HCT116 (cell line): ENCODE measurements at regions not wholly inside any gene's neighbourhood (a gene's known extent, or its start where the extent isn't known, plus 50 kb on each side); places are given as distances from the start of the nearest gene placed in this dataset.

Experiments
- ATAC-seq: fragments of 200-7000 bp; cut with Tn5 transposase; 2 replicates; pipeline ENCODE4 v1.9.1; 2020; ENCODE audit warnings: mild to moderate bottlenecking, moderate library complexity
- BruUV-seq: library from RNA; stranded (reverse); fragments of 400-500 nt; replicated peaks from 2 replicates; lab custom pipeline; 2021; lab: Mats Ljungman, UMichigan
- CTCF ChIA-PET: fragments of 300-600 bp; sonication (Branson Sonifier 250); formaldehyde crosslinking; loops from one replicate; lab custom pipeline; 2021; ENCODE audit warnings: antibody characterized with exemption; lab: Charles Lee
- POLR2A ChIA-PET: fragments of 300-600, 350-600 bp; sonication (Branson Sonifier 250); formaldehyde crosslinking; loops from one replicate; lab custom pipeline; 2021; ENCODE audit warnings: antibody characterized with exemption; lab: Charles Lee
- RAD21 ChIA-PET, 2 experiments: fragments of 300-600 bp; sonication (Branson Sonifier 250); formaldehyde crosslinking; loops; one replicate each; lab custom pipeline; 2023; ENCODE audit warnings: low total read pairs in 2 of 2; ENCODE audit not compliant: uncharacterized antibody in 2 of 2, unreplicated experiment in 2 of 2, low non-redundant PET in 1 of 2; lab: Charles Lee
- DNase-seq: peaks from one replicate; pipeline ENCODE4 v3.0.0-alpha.2; 2010; ENCODE audit warnings: low read depth, low spot score
- H2AFZ ChIP-seq: fragments of 200-600 bp; shearing (Covaris generic), sonication (generic); 2 replicates; pipeline ENCODE4 v1.6.1; 2017; ENCODE audit warnings: low read depth, mixed run types, mixed read lengths, antibody characterized with exemption, low read length; ENCODE audit not compliant: poor library complexity, severe bottlenecking
- H3K27ac ChIP-seq: 2 replicates; pipeline ENCODE4 v1.5.1; 2012; ENCODE audit warnings: low read depth, low read length
- H3K27me3 ChIP-seq: fragments of 200-600 bp; sonication (generic); 2 replicates; pipeline ENCODE4 v1.6.1; 2016; ENCODE audit warnings: mixed run types, low read length, mixed read lengths; ENCODE audit not compliant: insufficient read depth
- H3K36me3 ChIP-seq, 2 experiments: fragments of 200-500 bp in 1 of 2; fragments of 200-600 bp in 1 of 2; sonication (Bioruptor generic) in 1 of 2; sonication (generic) in 1 of 2; 2 replicates each; pipeline versions ENCODE4 v1.5.1 to v1.6.1; 2014 to 2016; ENCODE audit warnings: low read length in 2 of 2, inconsistent platforms in 1 of 2, mixed read lengths in 1 of 2, mixed run types in 1 of 2; ENCODE audit not compliant: insufficient read depth in 2 of 2, control insufficient read depth in 1 of 2
- H3K4me1 ChIP-seq, 2 experiments: fragments of 200-600 bp in 1 of 2; sonication (generic) in 1 of 2; 2 replicates each; pipeline versions ENCODE4 v1.5.1 to v1.6.1; 2012 to 2017; ENCODE audit warnings: low read length in 2 of 2, inconsistent platforms in 1 of 2, mild to moderate bottlenecking in 1 of 2, mixed read lengths in 1 of 2, mixed run types in 1 of 2, moderate library complexity in 1 of 2; ENCODE audit not compliant: insufficient read depth in 2 of 2, control insufficient read depth in 1 of 2
- H3K4me2 ChIP-seq: fragments of 200-600 bp; sonication (generic); 2 replicates; pipeline ENCODE4 v1.6.1; 2017; ENCODE audit warnings: mixed run types, low read length, mixed read lengths
- H3K4me3 ChIP-seq, 2 experiments: fragments of 200-600 bp in 1 of 2; sonication (generic) in 1 of 2; replicated peaks in 1 of 2; 2 replicates each; pipeline ENCODE4 v1.5.1; 2011 to 2016; ENCODE audit warnings: low read length in 2 of 2, control low read depth in 1 of 2, low read depth in 1 of 2, mild to moderate bottlenecking in 1 of 2, mixed read lengths in 1 of 2, mixed run types in 1 of 2
- H3K79me2 ChIP-seq: fragments of 200-600 bp; sonication (generic); 2 replicates; pipeline ENCODE4 v1.6.1; 2017; ENCODE audit warnings: mild to moderate bottlenecking, mixed run types, low read length, moderate library complexity, mixed read lengths; ENCODE audit not compliant: insufficient read depth
- H3K9ac ChIP-seq: fragments of 200-600 bp; sonication (generic); 2 replicates; pipeline ENCODE4 v1.6.1; 2016; ENCODE audit warnings: low read length, mixed read lengths
- H3K9me2 ChIP-seq: fragments of 200-600 bp; sonication (generic), shearing (Covaris generic); 2 replicates; pipeline ENCODE4 v1.6.1; 2017; ENCODE audit warnings: mixed run types, mild to moderate bottlenecking, moderate library complexity; ENCODE audit not compliant: insufficient read depth
- H3K9me3 ChIP-seq, 2 experiments: fragments of 200-500 bp in 1 of 2; fragments of 200-600 bp in 1 of 2; sonication (Bioruptor generic) in 1 of 2; sonication (generic) in 1 of 2; 2 replicates each; pipeline ENCODE4 v1.6.1; 2014 to 2017; ENCODE audit warnings: low read length in 2 of 2, mixed read lengths in 2 of 2, inconsistent platforms in 1 of 2, low read depth in 1 of 2, mild to moderate bottlenecking in 1 of 2, mixed run types in 1 of 2, moderate library complexity in 1 of 2; ENCODE audit not compliant: control insufficient read depth in 1 of 2, insufficient read depth in 1 of 2
- H4K20me1 ChIP-seq: fragments of 200-600 bp; sonication (generic), shearing (Covaris generic); 2 replicates; pipeline ENCODE4 v1.6.1; 2017; ENCODE audit warnings: mixed run types, mild to moderate bottlenecking, moderate library complexity; ENCODE audit not compliant: insufficient read depth
- CBX3 ChIP-seq: IDR thresholded peaks from 2 replicates; pipeline ENCODE4 v1.6.1; 2012; ENCODE audit warnings: low read depth
- CEBPB ChIP-seq: IDR thresholded peaks from 2 replicates; pipeline ENCODE4 v1.6.1; 2012; ENCODE audit warnings: low read depth
- EGR1 ChIP-seq: IDR thresholded peaks from 2 replicates; pipeline ENCODE4 v1.6.1; 2012; ENCODE audit warnings: low read depth
- ELF1 ChIP-seq: IDR thresholded peaks from 2 replicates; pipeline ENCODE4 v1.6.1; 2012; ENCODE audit warnings: low read depth, borderline replicate concordance
- EZH2 ChIP-seq: fragments of 200-600 bp; sonication (generic); IDR thresholded peaks from 2 replicates; pipeline ENCODE4 v1.6.1; 2017; ENCODE audit warnings: antibody characterized with exemption, mixed run types
- EZH2phosphoT487 ChIP-seq: fragments of 200-600 bp; IDR thresholded peaks from 2 replicates; pipeline ENCODE4 v1.6.1; 2018; ENCODE audit warnings: antibody characterized with exemption, borderline replicate concordance
- FOSL1 ChIP-seq: IDR thresholded peaks from 2 replicates; pipeline ENCODE4 v1.6.1; 2012; ENCODE audit warnings: low read depth
- JUND ChIP-seq: IDR thresholded peaks from 2 replicates; pipeline ENCODE4 v1.6.1; 2012
- POLR2A ChIP-seq: IDR thresholded peaks from 2 replicates; pipeline ENCODE4 v1.7.0; 2011; ENCODE audit warnings: borderline replicate concordance; ENCODE audit not compliant: insufficient read depth, insufficient read length; ENCODE audit errors: extremely low read depth
- POLR2AphosphoS5 ChIP-seq: IDR thresholded peaks from 2 replicates; pipeline ENCODE4 v1.6.1; 2011; ENCODE audit warnings: mild to moderate bottlenecking, low read depth, low read length, moderate library complexity
- RAD21 ChIP-seq: IDR thresholded peaks from 2 replicates; pipeline ENCODE4 v1.6.1; 2012; ENCODE audit warnings: low read depth, mild to moderate bottlenecking
- SIN3A ChIP-seq: IDR thresholded peaks from 2 replicates; pipeline ENCODE4 v1.6.1; 2012; ENCODE audit warnings: low read depth
- SP1 ChIP-seq: IDR thresholded peaks from 2 replicates; pipeline ENCODE4 v1.6.1; 2012; ENCODE audit warnings: low read depth
- SRF ChIP-seq: IDR thresholded peaks from 2 replicates; pipeline ENCODE4 v1.6.1; 2012; ENCODE audit warnings: low read depth
- TCF7L2 ChIP-seq: IDR thresholded peaks from 2 replicates; pipeline ENCODE4 v1.7.0; 2011; ENCODE audit warnings: borderline replicate concordance, inconsistent platforms; ENCODE audit not compliant: insufficient read depth, insufficient read length; ENCODE audit errors: extremely low read depth
- YY1 ChIP-seq: IDR thresholded peaks from 2 replicates; pipeline ENCODE4 v1.6.1; 2011; ENCODE audit warnings: low read length, low read depth, moderate library complexity, mild to moderate bottlenecking; ENCODE audit not compliant: insufficient replicate concordance; ENCODE audit errors: extremely low read depth
- ZFX ChIP-seq: fragments of 450-650 bp; IDR thresholded peaks from 2 replicates; pipeline ENCODE4 v1.6.1; 2017
- ZNF274 ChIP-seq: fragments of 200-500 bp; sonication (Bioruptor generic); IDR thresholded peaks from 2 replicates; pipeline ENCODE4 v1.6.1; 2014; ENCODE audit warnings: mild to moderate bottlenecking, low read depth, low read length, inconsistent platforms
- intact Hi-C: fragments of 100-400 bp; cut with micrococcal nuclease; formaldehyde crosslinking; loops from 2 replicates; pipeline ENCODE4 v1.10.0; 2022
- TF ChIP-seq, protein P1 (sequence below), 3 experiments: fragments of 200-600 bp in 1 of 3; sonication (generic) in 1 of 3; IDR thresholded peaks in 2 of 3; conservative IDR thresholded peaks in 1 of 3; 2 replicates each; pipeline ENCODE4 v1.5.1; 2012 to 2017; ENCODE audit warnings: low read depth in 2 of 3, low read length in 2 of 3, antibody characterized with exemption in 1 of 3, borderline replicate concordance in 1 of 3, control low read depth in 1 of 3, mild to moderate bottlenecking in 1 of 3, mixed read lengths in 1 of 3, mixed run types in 1 of 3, moderate library complexity in 1 of 3; ENCODE audit not compliant: insufficient read depth in 1 of 3
- TF ChIP-seq, protein P2 (sequence below): IDR thresholded peaks from 2 replicates; pipeline ENCODE4 v1.6.1; 2012

DNA sequence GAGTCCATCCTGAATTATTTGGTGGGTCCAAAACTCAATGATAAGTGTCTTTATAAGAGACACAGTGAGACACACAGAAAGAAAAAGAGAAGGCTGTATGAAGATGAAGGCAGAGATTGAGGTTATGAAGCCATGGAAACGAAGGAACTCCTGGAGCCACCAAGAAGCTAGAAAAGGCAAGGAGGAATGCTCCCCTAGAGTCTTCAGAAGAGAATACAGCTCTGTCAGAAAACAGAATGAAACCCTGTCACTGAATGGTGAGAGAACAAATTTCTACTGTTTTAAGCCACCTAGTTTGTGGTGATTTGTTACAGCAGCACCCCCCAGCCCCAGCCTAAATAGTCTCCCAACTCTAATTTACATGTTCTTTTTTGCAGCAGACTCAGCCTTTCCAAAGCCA is 635.1 kb downstream of the EPHA7 start:
- intact Hi-C loops, result no loop called here
- no peak overlapping the region for H2AFZ ChIP-seq
- peaks cover 3 to 22% of the 10 kb centered on the region in 2 experiments; a peak in 1 of 4 replicates for H3K9me3 ChIP-seq
- H3K36me3 ChIP-seq, result no peaks in the 10 kb centered on the region
- H3K4me3 ChIP-seq, result no peak overlapping the region
- H3K9ac ChIP-seq, result no peak overlapping the region
- CTCF ChIA-PET, result no interaction called here
- no peak for DNase-seq
- no peaks in the 10 kb centered on the region for H3K4me1 ChIP-seq
- no peaks in the 10 kb centered on the region for H3K79me2 ChIP-seq
- RAD21 ChIA-PET, result no interaction called here
- TF ChIP-seq EGR1, result no peak
- TF ChIP-seq YY1, result no peak
- TF ChIP-seq ZNF274, result no peak
- TF ChIP-seq SP1, result no peak
- no peak for TF ChIP-seq EZH2phosphoT487
- TF ChIP-seq ZFX, result no peak
- TF ChIP-seq, protein P1, sequence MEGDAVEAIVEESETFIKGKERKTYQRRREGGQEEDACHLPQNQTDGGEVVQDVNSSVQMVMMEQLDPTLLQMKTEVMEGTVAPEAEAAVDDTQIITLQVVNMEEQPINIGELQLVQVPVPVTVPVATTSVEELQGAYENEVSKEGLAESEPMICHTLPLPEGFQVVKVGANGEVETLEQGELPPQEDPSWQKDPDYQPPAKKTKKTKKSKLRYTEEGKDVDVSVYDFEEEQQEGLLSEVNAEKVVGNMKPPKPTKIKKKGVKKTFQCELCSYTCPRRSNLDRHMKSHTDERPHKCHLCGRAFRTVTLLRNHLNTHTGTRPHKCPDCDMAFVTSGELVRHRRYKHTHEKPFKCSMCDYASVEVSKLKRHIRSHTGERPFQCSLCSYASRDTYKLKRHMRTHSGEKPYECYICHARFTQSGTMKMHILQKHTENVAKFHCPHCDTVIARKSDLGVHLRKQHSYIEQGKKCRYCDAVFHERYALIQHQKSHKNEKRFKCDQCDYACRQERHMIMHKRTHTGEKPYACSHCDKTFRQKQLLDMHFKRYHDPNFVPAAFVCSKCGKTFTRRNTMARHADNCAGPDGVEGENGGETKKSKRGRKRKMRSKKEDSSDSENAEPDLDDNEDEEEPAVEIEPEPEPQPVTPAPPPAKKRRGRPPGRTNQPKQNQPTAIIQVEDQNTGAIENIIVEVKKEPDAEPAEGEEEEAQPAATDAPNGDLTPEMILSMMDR (IDR thresholded peaks at IDR 0.05 in 2 of 3, conservative IDR thresholded peaks at IDR 0.05 in 1 of 3; ENCODE audit: borderline replicate concordance in 1 of 3, insufficient read depth in 1 of 3, low read depth in 2 of 3, low read length in 2 of 3), result no peak
- TF ChIP-seq JUND, result no peak
- TF ChIP-seq, protein P2, sequence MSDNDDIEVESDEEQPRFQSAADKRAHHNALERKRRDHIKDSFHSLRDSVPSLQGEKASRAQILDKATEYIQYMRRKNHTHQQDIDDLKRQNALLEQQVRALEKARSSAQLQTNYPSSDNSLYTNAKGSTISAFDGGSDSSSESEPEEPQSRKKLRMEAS, result no peak
- TF ChIP-seq SRF, result no peak
- TF ChIP-seq FOSL1, result no peak
- no peak for TF ChIP-seq RAD21
- TF ChIP-seq SIN3A, result no peak
- TF ChIP-seq TCF7L2, result no peak
- TF ChIP-seq EZH2, result no peak
- no peak for TF ChIP-seq ELF1
- no peak for TF ChIP-seq POLR2AphosphoS5
- TF ChIP-seq CBX3, result no peak
- TF ChIP-seq CEBPB, result no peak
- no peak for TF ChIP-seq POLR2A
- BruUV-seq, result no TSS peak
- no peaks in the 10 kb centered on the region for H3K9me2 ChIP-seq
- H3K27me3 ChIP-seq, result no peaks in the 10 kb centered on the region
- H4K20me1 ChIP-seq, result no peaks in the 10 kb centered on the region
- no peak overlapping the region for H3K27ac ChIP-seq
- ATAC-seq, result no peak
- POLR2A ChIA-PET, result no interaction called here
- H3K4me2 ChIP-seq, result no peak overlapping the region
